ENCODE measurements at regions not wholly inside any gene's neighbourhood (a gene's known extent, or its start where the extent isn't known, plus 50 kb on each side); places are given as distances from the start of the nearest gene placed in this dataset.
A peak's percentile ranks its signal among the peaks of the same experiment; 100 is the strongest.

- DNase-seq: no peak
Measured at GRCh38 chr7:130881091-130881798, 147.2 kb upstream of the KLF14 start.

GRCh38 chr7:130881799-130882141 is 147.8 kb upstream of the KLF14 start:
- no peak for DNase-seq

GRCh38 chr7:130882396-130882795 is 148.4 kb upstream of the KLF14 start:
- no peak for DNase-seq

GRCh38 chr7:130883928-130884327 is 149.9 kb upstream of the KLF14 start:
- no peak for DNase-seq

- no peak for DNase-seq
Measured at GRCh38 chr7:130884437-130885417, 150.7 kb upstream of the KLF14 start.

GRCh38 chr7:130886438-130887135 is 152.6 kb upstream of the KLF14 start:
- DNase-seq: no peak

GRCh38 chr7:130887182-130887956 is 153.4 kb upstream of the KLF14 start:
- no peak for DNase-seq

- no peak for DNase-seq
Measured at GRCh38 chr7:130887957-130888371, 154.0 kb upstream of the KLF14 start.

- no peak for DNase-seq
Measured at GRCh38 chr7:130888468-130888867, 154.5 kb upstream of the KLF14 start.

- no peak for DNase-seq
Measured at GRCh38 chr7:130890176-130891020, 156.4 kb upstream of the KLF14 start.

GRCh38 chr7:130891254-130892094 is 157.5 kb upstream of the KLF14 start:
- DNase-seq: no peak

GRCh38 chr7:130893441-130893894 is 159.5 kb upstream of the KLF14 start:
- DNase-seq: no peak

- no peak for DNase-seq
Measured at GRCh38 chr7:130894146-130894908, 160.3 kb upstream of the KLF14 start.

GRCh38 chr7:130894909-130895750 is 161.1 kb upstream of the KLF14 start:
- no peak for DNase-seq

- DNase-seq: no peak
Measured at GRCh38 chr7:130896051-130896881, 162.3 kb upstream of the KLF14 start.

GRCh38 chr7:130896898-130897514 is 163.0 kb upstream of the KLF14 start:
- peak; percentile 63 for DNase-seq
